Gastroesophageal sphincter (tissue), 4 donors: ENCODE measurements at regions not wholly inside any gene's neighbourhood (a gene's known extent, or its start where the extent isn't known, plus 50 kb on each side); places are given as distances from the start of the nearest gene placed in this dataset.

Experiments
- ATAC-seq: fragments of 150-250 bp; one replicate; pipeline ENCODE4 v1.9.1; 2016; ENCODE audit warnings: mild to moderate bottlenecking, moderate library complexity
- H3K27ac ChIP-seq, 4 donors: fragments of 200-600 bp; sonication (generic) in 3 of 4; 1 replicate in 3 of 4; 2 replicates in 1 of 4; pipeline ENCODE4 v1.5.1; 2016 to 2019
- H3K27me3 ChIP-seq: fragments of 200-600 bp; sonication (generic); one replicate; pipeline ENCODE4 v1.5.1; 2019
- H3K36me3 ChIP-seq, 2 donors: fragments of 200-600 bp; sonication (generic); one replicate each; pipeline ENCODE4 v1.5.1; 2019; ENCODE audit warnings: control low read depth in 1 of 2
- H3K4me1 ChIP-seq, 3 donors: fragments of 200-600 bp; sonication (generic); 1 replicate in 2 of 3; 2 replicates in 1 of 3; pipeline ENCODE4 v1.5.1; 2016 to 2019; ENCODE audit warnings: control low read depth in 2 of 3
- H3K4me3 ChIP-seq, 2 donors: fragments of 200-600 bp; sonication (generic); one replicate each; pipeline ENCODE4 v1.5.1; 2019; ENCODE audit warnings: mild to moderate bottlenecking in 1 of 2, moderate library complexity in 1 of 2
- H3K9me3 ChIP-seq, 3 donors: fragments of 200-600 bp; sonication (generic); one replicate each; pipeline ENCODE4 v1.5.1; 2017 to 2019; ENCODE audit warnings: control low read depth in 2 of 3
- CTCF ChIP-seq, 4 experiments: fragments of 200-600 bp in 2 of 4; fragments of 450-650 bp in 2 of 4; sonication (generic) in 1 of 4; IDR thresholded peaks; one replicate each; pipeline ENCODE4 v1.5.1; 2017 to 2019; ENCODE audit warnings: antibody characterized with exemption in 4 of 4, mild to moderate bottlenecking in 2 of 4, moderate library complexity in 2 of 4
- EP300 ChIP-seq: sonication (generic); formaldehyde crosslinking; IDR thresholded peaks from one replicate; pipeline ENCODE4 v1.6.1; 2017; ENCODE audit warnings: antibody characterized with exemption, mild to moderate bottlenecking
- POLR2A ChIP-seq, 2 donors: fragments of 450-650 bp; IDR thresholded peaks; one replicate each; pipeline ENCODE4 v1.6.1; 2017; ENCODE audit warnings: antibody characterized with exemption in 2 of 2, mild to moderate bottlenecking in 2 of 2, moderate library complexity in 1 of 2
- POLR2AphosphoS5 ChIP-seq: sonication (generic); formaldehyde crosslinking; IDR thresholded peaks from one replicate; pipeline ENCODE4 v1.6.1; 2017; ENCODE audit warnings: antibody characterized with exemption
- WGBS, 2 donors: methylation state at CpG; one replicate each; pipeline ENCODE4 v1.1.5; 2018; ENCODE audit warnings: low coverage in 1 of 2; 5-methylcytosine and 5-hydroxymethylcytosine counted together

- ATAC-seq, result no peak
- Histone ChIP-seq H3K27ac (peak overlapping the region; percentile 87 to 98 (median 90)), H3K4me1 (peaks cover 51 to 100% (median 78%) of the 10 kb centered on the region in 3 donors), H3K36me3 (no peaks in the 10 kb centered on the region), H3K4me3 (no peak overlapping the region), H3K9me3 (no peaks in the 10 kb centered on the region), H3K27me3 (no peaks in the 10 kb centered on the region)
- WGBS, 2 donors, result 93 to 100% methylated on average over 1 of the region's 1 CpG
- no peak for TF ChIP-seq POLR2AphosphoS5
- TF ChIP-seq EP300, result no peak
- TF ChIP-seq CTCF (IDR thresholded peaks at IDR 0.05), result no peak
These were observed 93.1 kb downstream of the RPL27A start for GRCh38 chr11:8775734-8776133.

- no peak for TF ChIP-seq CTCF (IDR thresholded peaks at IDR 0.05)
- TF ChIP-seq POLR2A (IDR thresholded peaks at IDR 0.05), result no peak
- no peak for TF ChIP-seq EP300
- TF ChIP-seq POLR2AphosphoS5, result no peak
- no peaks in the 10 kb centered on the region for H3K27me3 ChIP-seq
- H3K9me3 ChIP-seq, result no peaks in the 10 kb centered on the region
- peaks cover 46 to 100% (median 79%) of the 10 kb centered on the region in 3 donors for H3K4me1 ChIP-seq
- 85 to 100% methylated on average over 2 to 3 of the region's 3 CpGs for WGBS, 2 donors
- H3K36me3 ChIP-seq, result no peaks in the 10 kb centered on the region
- H3K4me3 ChIP-seq, result no peak overlapping the region
- H3K27ac ChIP-seq, result peak overlapping the region; percentile 87 to 98 (median 90)
- no peak for ATAC-seq
These were observed 93.6 kb downstream of the RPL27A start for GRCh38 chr11:8776209-8776608.

- H3K36me3 ChIP-seq, result no peaks in the 10 kb centered on the region
- peak overlapping the region; percentile 87 to 98 (median 90) for H3K27ac ChIP-seq
- H3K9me3 ChIP-seq, result no peaks in the 10 kb centered on the region
- peak; percentile 68 for ATAC-seq
- H3K4me1 ChIP-seq, result peaks cover 46 to 100% (median 68%) of the 10 kb centered on the region in 3 donors
- no peak overlapping the region for H3K4me3 ChIP-seq
- WGBS, 2 donors, result 17 to 23% methylated on average over 2 to 7 of the region's 8 CpGs
- no peaks in the 10 kb centered on the region for H3K27me3 ChIP-seq
- no peak for TF ChIP-seq CTCF (IDR thresholded peaks at IDR 0.05)
- TF ChIP-seq POLR2AphosphoS5, result peak; percentile 91
- TF ChIP-seq EP300, result no peak
These were observed 95.5 kb downstream of the RPL27A start for GRCh38 chr11:8777907-8778767.

GRCh38 chr11:8779107-8779506 lies 96.5 kb downstream of the RPL27A start:
- H3K27me3 ChIP-seq, result no peaks in the 10 kb centered on the region
- H3K9me3 ChIP-seq, result no peaks in the 10 kb centered on the region
- no peak for TF ChIP-seq EP300
- TF ChIP-seq POLR2AphosphoS5, result no peak
- no peak for TF ChIP-seq POLR2A (IDR thresholded peaks at IDR 0.05)
- no peak for TF ChIP-seq CTCF (IDR thresholded peaks at IDR 0.05)
- no peak overlapping the region for H3K4me3 ChIP-seq
- H3K36me3 ChIP-seq, result no peaks in the 10 kb centered on the region
- H3K27ac ChIP-seq, result peak overlapping the region; percentile 87 to 98 (median 90)
- peaks cover 39 to 100% (median 58%) of the 10 kb centered on the region in 3 donors for H3K4me1 ChIP-seq
- ATAC-seq, result no peak
- WGBS, 2 donors, result 0 to 38% methylated on average over 1 to 4 of the region's 4 CpGs

GRCh38 chr11:8779732-8780131 lies 97.1 kb downstream of the RPL27A start:
- no peak overlapping the region for H3K4me3 ChIP-seq
- H3K27ac ChIP-seq, result peak overlapping the region in 3 of 4 donors; percentile 87 to 92 (median 87)
- H3K27me3 ChIP-seq, result no peaks in the 10 kb centered on the region
- H3K4me1 ChIP-seq, result peaks cover 35 to 100% (median 54%) of the 10 kb centered on the region in 3 donors
- WGBS, 2 donors, result 67 to 75% methylated on average over 6 to 8 of the region's 10 CpGs
- TF ChIP-seq POLR2AphosphoS5 (no peak), POLR2A (IDR thresholded peaks at IDR 0.05) (no peak), CTCF (IDR thresholded peaks at IDR 0.05) (no peak), EP300 (no peak)
- no peaks in the 10 kb centered on the region for H3K36me3 ChIP-seq
- no peak for ATAC-seq
- H3K9me3 ChIP-seq, result no peaks in the 10 kb centered on the region
